PC-9 (cell line): ENCODE measurements at regions not wholly inside any gene's neighbourhood (a gene's known extent, or its start where the extent isn't known, plus 50 kb on each side); places are given as distances from the start of the nearest gene placed in this dataset.

Source experiments
- CTCF ChIP-seq: fragments of 200-600 bp; sonication (generic); conservative IDR thresholded peaks from 2 replicates; pipeline ENCODE4 v1.6.1; 2017; ENCODE audit warnings: mixed run types, antibody characterized with exemption, mild to moderate bottlenecking, moderate library complexity
- EZH2 ChIP-seq: fragments of 200-600 bp; sonication (generic); IDR thresholded peaks from 2 replicates; pipeline ENCODE4 v1.8.0; 2017; ENCODE audit warnings: antibody characterized with exemption, low read depth

GRCh38 chr15:75114796-75115195 is 86.9 kb upstream of the C15orf39 start:
- TF ChIP-seq CTCF (no peak), EZH2 (no peak)
